IMR-90 (cell line): ENCODE measurements at regions not wholly inside any gene's neighbourhood (a gene's known extent, or its start where the extent isn't known, plus 50 kb on each side); places are given as distances from the start of the nearest gene placed in this dataset.

Experiments used
- ATAC-seq: fragments of 200-7000 bp; cut with Tn5 transposase; 2 replicates; pipeline ENCODE4 v1.9.1; 2020; ENCODE audit warnings: low read depth, mild to moderate bottlenecking, moderate library complexity
- BruUV-seq: library from RNA; stranded (reverse); fragments of 400-500 nt; replicated peaks from 2 replicates; lab custom pipeline; 2021; lab: Mats Ljungman, UMichigan
- CTCF ChIA-PET: fragments of 300-600 bp; formaldehyde crosslinking; extraction: SDS; loops from one replicate; lab custom pipeline; 2021; ENCODE audit warnings: antibody characterized with exemption; lab: Yijun Ruan, JAX
- POLR2A ChIA-PET: fragments of 300-600 bp; sonication (Branson Sonifier 250); formaldehyde crosslinking; loops from one replicate; lab custom pipeline; 2022; ENCODE audit warnings: antibody characterized with exemption; ENCODE audit not compliant: unreplicated experiment; lab: Charles Lee
- DNase-seq: peaks from one replicate; pipeline ENCODE4 v3.0.0; 2013
- H2AFZ ChIP-seq: replicated peaks from 2 replicates; pipeline ENCODE3; 2013; ENCODE audit warnings: low read length, mild to moderate bottlenecking; ENCODE audit not compliant: poor library complexity
- H2AK5ac ChIP-seq: 2 replicates; pipeline ENCODE4 v1.6.1; 2013; ENCODE audit warnings: low read depth, low read length, inconsistent platforms
- H2AK9ac ChIP-seq: replicated peaks from 2 replicates; pipeline ENCODE3; 2013; ENCODE audit warnings: mild to moderate bottlenecking, low read depth, low read length, moderate library complexity; ENCODE audit not compliant: poor library complexity
- H2BK120ac ChIP-seq: 2 replicates; pipeline ENCODE4 v1.6.1; 2013; ENCODE audit warnings: low read depth, low read length, inconsistent platforms
- H2BK15ac ChIP-seq: 3 replicates; pipeline ENCODE4 v1.6.1; 2013; ENCODE audit warnings: low read depth, low read length, inconsistent platforms
- H2BK20ac ChIP-seq: 2 replicates; pipeline ENCODE4 v1.6.1; 2013; ENCODE audit warnings: low read depth, mild to moderate bottlenecking, inconsistent platforms, low read length, moderate library complexity
- H2BK5ac ChIP-seq: 2 replicates; pipeline ENCODE4 v1.6.1; 2013; ENCODE audit warnings: mild to moderate bottlenecking, low read depth, low read length, inconsistent platforms; ENCODE audit not compliant: poor library complexity, severe bottlenecking
- H3K14ac ChIP-seq: replicated peaks from 2 replicates; pipeline ENCODE4 v1.6.1; 2013; ENCODE audit warnings: low read depth, low read length, inconsistent platforms
- H3K18ac ChIP-seq: 2 replicates; pipeline ENCODE4 v1.6.1; 2013; ENCODE audit warnings: low read depth, low read length, control low read depth
- H3K23ac ChIP-seq: 2 replicates; pipeline ENCODE4 v1.6.1; 2013; ENCODE audit warnings: low read depth, low read length, inconsistent platforms
- H3K27ac ChIP-seq: 2 replicates; pipeline ENCODE4 v1.5.1; 2013; ENCODE audit warnings: mild to moderate bottlenecking, control low read depth, low read length; ENCODE audit not compliant: insufficient read depth
- H3K27me3 ChIP-seq: 2 replicates; pipeline ENCODE4 v1.6.1; 2013; ENCODE audit warnings: low read length; ENCODE audit not compliant: control insufficient read depth, insufficient read depth
- H3K36me3 ChIP-seq: 2 replicates; pipeline ENCODE4 v1.6.1; 2013; ENCODE audit warnings: low read length, mixed read lengths; ENCODE audit not compliant: control insufficient read depth, insufficient read depth
- H3K4ac ChIP-seq: 2 replicates; pipeline ENCODE4 v1.6.1; 2013; ENCODE audit warnings: low read depth, low read length, inconsistent platforms
- H3K4me1 ChIP-seq: 2 replicates; pipeline ENCODE4 v1.6.1; 2013; ENCODE audit warnings: low read length, mixed read lengths; ENCODE audit not compliant: control insufficient read depth, insufficient read depth
- H3K4me2 ChIP-seq: 2 replicates; pipeline ENCODE4 v1.6.1; 2013; ENCODE audit warnings: low read depth, mild to moderate bottlenecking, control low read depth, low read length, moderate library complexity
- H3K4me3 ChIP-seq: 2 replicates; pipeline ENCODE4 v1.5.1; 2013; ENCODE audit warnings: low read depth, mild to moderate bottlenecking, control low read depth, low read length, moderate library complexity; ENCODE audit not compliant: insufficient read depth
- H3K56ac ChIP-seq: 2 replicates; pipeline ENCODE4 v1.6.1; 2013; ENCODE audit warnings: low read length, inconsistent platforms; ENCODE audit not compliant: insufficient read depth; ENCODE audit errors: extremely low read depth
- H3K79me1 ChIP-seq, 2 experiments: 2 replicates each; pipeline ENCODE4 v1.6.1; 2013; ENCODE audit warnings: low read length in 2 of 2, inconsistent platforms in 1 of 2, low read depth in 1 of 2
- H3K9ac ChIP-seq: 2 replicates; pipeline ENCODE4 v1.6.1; 2013; ENCODE audit warnings: low read depth, low read length, control low read depth
- H3K9me1 ChIP-seq: 2 replicates; pipeline ENCODE4 v1.6.1; 2013; ENCODE audit warnings: low read length, inconsistent platforms; ENCODE audit not compliant: insufficient read depth
- H3K9me3 ChIP-seq: 2 replicates; pipeline ENCODE4 v1.6.1; 2013; ENCODE audit warnings: low read length; ENCODE audit not compliant: control insufficient read depth, insufficient read depth
- H4K20me1 ChIP-seq: 2 replicates; pipeline ENCODE4 v1.6.1; 2013; ENCODE audit warnings: low read length, inconsistent platforms; ENCODE audit not compliant: insufficient read depth
- H4K5ac ChIP-seq: 2 replicates; pipeline ENCODE4 v1.6.1; 2013; ENCODE audit warnings: mild to moderate bottlenecking, low read depth, low read length, control low read depth
- H4K8ac ChIP-seq, 2 experiments: 2 replicates each; pipeline ENCODE4 v1.6.1; 2013; ENCODE audit warnings: low read depth in 2 of 2, low read length in 2 of 2, control low read depth in 1 of 2, inconsistent platforms in 1 of 2
- H4K91ac ChIP-seq: 2 replicates; pipeline ENCODE4 v1.6.1; 2013; ENCODE audit warnings: low read depth, low read length, inconsistent platforms; ENCODE audit not compliant: insufficient read depth
- BHLHE40 ChIP-seq: fragments of 150-350 bp; IDR thresholded peaks from 2 replicates; pipeline ENCODE4 v1.6.1; 2016; ENCODE audit warnings: mild to moderate bottlenecking, low read depth, low read length
- CEBPB ChIP-seq: IDR thresholded peaks from 2 replicates; pipeline ENCODE4 v1.6.1; 2012; ENCODE audit warnings: low read depth, low read length, improper control_type of control experiment
- NFE2L2 ChIP-seq: fragments of 150-350 bp; IDR thresholded peaks from 2 replicates; pipeline ENCODE4 v1.6.1; 2016; ENCODE audit warnings: low read depth, mild to moderate bottlenecking, low read length
- POLR2A ChIP-seq: IDR thresholded peaks from 2 replicates; pipeline ENCODE4 v1.6.1; 2012; ENCODE audit warnings: mild to moderate bottlenecking, low read depth, low read length
- RFX5 ChIP-seq: IDR thresholded peaks from 2 replicates; pipeline ENCODE4 v1.8.0; 2012; ENCODE audit warnings: low read depth, mild to moderate bottlenecking, low read length, moderate library complexity
- SMC3 ChIP-seq: fragments of 150-350 bp; IDR thresholded peaks from 2 replicates; pipeline ENCODE4 v1.6.1; 2016; ENCODE audit warnings: low read depth, mild to moderate bottlenecking, antibody characterized with exemption, low read length, moderate library complexity
- dilution Hi-C: fragments of 300-500 bp; cut with HindIII; formaldehyde crosslinking; loops from one replicate; pipeline ENCODE4 v1.14.3; 2018; ENCODE audit warnings: low sequenced_read_pairs; ENCODE audit not compliant: unreplicated experiment
- in situ Hi-C: fragments of 300-500 bp; cut with MboI; formaldehyde crosslinking; loops from 3 replicates; pipeline ENCODE4 v1.14.3; 2019; ENCODE audit warnings: low sequenced_read_pairs, inconsistent platforms, mixed read lengths
- intact Hi-C: fragments of 100-400 bp; cut with micrococcal nuclease; formaldehyde crosslinking; loops from 2 replicates; pipeline ENCODE4 v1.10.0; 2022
- TF ChIP-seq, protein P1 (sequence below): fragments of 150-350 bp; IDR thresholded peaks from 2 replicates; pipeline ENCODE4 v1.6.1; 2017; ENCODE audit warnings: mild to moderate bottlenecking, antibody characterized with exemption, low read length, low read depth

DNA sequence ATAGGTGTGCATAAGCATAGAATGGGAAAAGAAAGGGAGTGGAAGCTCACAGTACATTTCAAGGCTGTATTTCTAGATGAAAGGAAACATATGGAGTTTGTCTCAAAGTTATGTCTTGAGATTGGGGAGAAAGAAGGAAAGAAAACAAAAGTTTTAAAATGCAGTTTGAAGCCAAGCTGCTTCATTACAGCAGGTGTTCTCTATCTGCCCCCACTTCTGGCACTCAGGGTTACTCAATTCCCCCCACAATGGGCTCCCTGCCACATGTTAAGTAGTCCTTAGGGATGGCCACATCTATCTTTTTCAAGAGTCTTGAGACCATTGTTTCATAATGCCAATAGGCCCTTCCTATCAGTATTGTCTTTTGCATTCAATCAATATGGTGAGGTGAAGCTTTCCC lies 367.4 kb upstream of the ANXA10 start:
- Histone ChIP-seq H3K9me3 (0 out of 2 replicates have a peak, but pooled peaks cover 4% of the 10 kb centered on the region), H2AK9ac (no peak overlapping the region), H3K27ac (no peak overlapping the region), H3K9ac (no peak overlapping the region), H4K20me1 (no peaks in the 10 kb centered on the region), H3K27me3 (no peaks in the 10 kb centered on the region), H3K4ac (no peak overlapping the region), H3K4me2 (no peak overlapping the region), H4K91ac (no peak overlapping the region), H2AFZ (no peak overlapping the region), H2BK15ac (no peak overlapping the region), H3K56ac (no peak overlapping the region), H3K23ac (no peak overlapping the region), H4K5ac (no peak overlapping the region), H3K4me3 (no peak overlapping the region), H3K9me1 (no peaks in the 10 kb centered on the region), H2BK20ac (no peak overlapping the region), H3K18ac (no peak overlapping the region), H2AK5ac (no peak overlapping the region), H3K36me3 (no peaks in the 10 kb centered on the region), H3K14ac (no peak overlapping the region), H2BK120ac (no peak overlapping the region), H3K4me1 (no peaks in the 10 kb centered on the region), H4K8ac (no peak overlapping the region), H2BK5ac (no peak overlapping the region), H3K79me1 (no peaks in the 10 kb centered on the region)
- dilution Hi-C loops (no loop called here), intact Hi-C loops (no loop called here), in situ Hi-C loops (no loop called here)
- DNase-seq (no peak), ATAC-seq (no peak)
- no TSS peak for BruUV-seq
- POLR2A ChIA-PET: no interaction called here
- CTCF ChIA-PET: no interaction called here
- TF ChIP-seq BHLHE40 (no peak), RFX5 (no peak), CEBPB (no peak), SMC3 (no peak), NFE2L2 (no peak), POLR2A (no peak)
- TF ChIP-seq, protein P1, sequence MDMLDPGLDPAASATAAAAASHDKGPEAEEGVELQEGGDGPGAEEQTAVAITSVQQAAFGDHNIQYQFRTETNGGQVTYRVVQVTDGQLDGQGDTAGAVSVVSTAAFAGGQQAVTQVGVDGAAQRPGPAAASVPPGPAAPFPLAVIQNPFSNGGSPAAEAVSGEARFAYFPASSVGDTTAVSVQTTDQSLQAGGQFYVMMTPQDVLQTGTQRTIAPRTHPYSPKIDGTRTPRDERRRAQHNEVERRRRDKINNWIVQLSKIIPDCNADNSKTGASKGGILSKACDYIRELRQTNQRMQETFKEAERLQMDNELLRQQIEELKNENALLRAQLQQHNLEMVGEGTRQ: no peak
